Activated CD4-positive, alpha-beta memory T cell treated with anti-CD3 and anti-CD28 coated beads, Interleukin-2, amount 10 ng/mL, durations not matched to agents 7 days and 5 days (primary cell): ENCODE measurements at regions not wholly inside any gene's neighbourhood (a gene's known extent, or its start where the extent isn't known, plus 50 kb on each side); places are given as distances from the start of the nearest gene placed in this dataset.
A peak's percentile ranks its signal among the peaks of the same experiment; 100 is the strongest.

ENCODE experiments used
- CTCF ChIA-PET: fragments of 350-600 bp; sonication (Branson Sonifier 250); formaldehyde crosslinking; loops from one replicate; lab custom pipeline; 2021; ENCODE audit warnings: antibody characterized with exemption, inconsistent platforms; lab: Charles Lee
- POLR2A ChIA-PET: fragments of 350-600 bp; sonication (Branson Sonifier 250); formaldehyde crosslinking; loops from one replicate; lab custom pipeline; 2021; ENCODE audit warnings: antibody characterized with exemption; lab: Charles Lee
- DNase-seq: peaks from one replicate; pipeline ENCODE4 v3.0.0-alpha.2; 2020
- H3K27ac Mint-ChIP-seq: one replicate; pipeline ENCODE4 v1.8.0; 2021; ENCODE audit warnings: mild to moderate bottlenecking, mixed read lengths
- H3K27me3 Mint-ChIP-seq: one replicate; pipeline ENCODE4 v1.8.0; 2021; ENCODE audit warnings: mixed read lengths
- H3K36me3 Mint-ChIP-seq: one replicate; pipeline ENCODE4 v1.8.0; 2021; ENCODE audit warnings: low read depth, mixed read lengths
- H3K4me1 Mint-ChIP-seq: one replicate; pipeline ENCODE4 v1.8.0; 2021; ENCODE audit warnings: mixed read lengths
- H3K4me3 Mint-ChIP-seq: one replicate; pipeline ENCODE4 v1.8.0; 2021; ENCODE audit warnings: mild to moderate bottlenecking, mixed read lengths
- H3K9me3 Mint-ChIP-seq: one replicate; pipeline ENCODE4 v1.8.0; 2021; ENCODE audit warnings: mixed read lengths

DNA sequence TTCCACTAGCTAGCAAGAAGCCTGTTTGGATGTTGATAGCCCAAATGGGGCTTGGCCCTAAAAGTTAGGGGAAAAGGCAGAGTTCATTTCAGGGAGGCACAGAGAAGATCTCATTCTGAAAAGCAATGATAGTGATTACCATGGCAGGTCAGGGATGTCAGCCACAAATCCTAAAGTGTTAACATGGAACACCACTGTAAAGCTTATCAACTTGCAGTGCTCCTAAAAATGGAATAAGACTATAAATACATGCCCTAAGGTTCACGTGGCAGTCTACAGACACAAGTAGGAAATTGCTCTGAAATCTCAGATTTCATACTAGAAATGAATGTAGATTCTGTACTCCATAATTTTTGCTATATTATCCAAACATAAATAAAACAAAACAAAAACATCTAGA lies 280.0 kb upstream of the E2F7 start:
- H3K27ac Mint-ChIP-seq, result no peak overlapping the region
- no peak for DNase-seq
- no peaks in the 10 kb centered on the region for H3K4me1 Mint-ChIP-seq
- no peaks in the 10 kb centered on the region for H3K27me3 Mint-ChIP-seq
- ChIA-PET CTCF (no interaction called here), POLR2A (no interaction called here)
- no peaks in the 10 kb centered on the region for H3K9me3 Mint-ChIP-seq
- H3K4me3 Mint-ChIP-seq, result no peak overlapping the region
- H3K36me3 Mint-ChIP-seq, result no peaks in the 10 kb centered on the region

DNA sequence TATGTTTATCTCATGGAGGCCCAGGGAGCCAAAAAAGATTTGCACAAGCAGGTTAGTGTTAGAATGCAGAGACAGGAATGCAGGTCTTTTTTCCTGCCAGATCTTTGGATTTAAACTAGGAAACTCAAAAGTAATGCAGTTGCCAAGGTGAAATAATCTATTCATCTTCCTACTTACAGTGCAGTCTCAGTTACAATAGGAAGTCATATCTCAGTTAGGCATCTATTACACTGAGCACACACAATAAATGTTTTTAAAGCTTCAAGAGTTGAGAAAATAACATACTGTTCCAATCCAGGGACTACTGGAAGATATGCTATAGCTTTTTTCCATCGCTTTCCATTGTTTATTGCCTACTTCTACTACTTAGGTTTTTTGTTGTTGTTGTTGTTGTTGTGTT lies 279.3 kb upstream of the E2F7 start:
- Mint-ChIP-seq H3K4me1 (no peaks in the 10 kb centered on the region), H3K4me3 (no peak overlapping the region), H3K9me3 (peaks cover 1% of the 10 kb centered on the region), H3K27ac (no peak overlapping the region), H3K36me3 (no peaks in the 10 kb centered on the region), H3K27me3 (no peaks in the 10 kb centered on the region)
- ChIA-PET POLR2A (no interaction called here), CTCF (no interaction called here)
- DNase-seq, result no peak

DNA sequence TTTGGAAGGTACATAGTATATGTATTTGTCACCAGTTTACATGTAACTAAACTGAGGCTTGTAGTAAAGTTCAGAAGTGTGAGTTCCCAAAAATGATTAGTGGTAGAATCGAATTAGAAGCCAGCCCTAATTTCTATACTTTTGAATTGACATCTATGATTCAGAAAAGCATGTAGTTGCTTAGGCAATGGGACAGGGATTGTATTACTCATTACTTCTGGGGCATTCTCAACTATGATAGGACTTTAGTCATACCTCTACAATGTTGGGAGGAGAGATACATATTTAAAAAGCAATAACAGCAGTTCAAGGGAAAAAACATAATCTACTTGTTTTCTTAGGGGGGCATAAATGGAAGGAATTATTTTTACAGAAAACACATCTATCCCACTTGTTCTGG lies 277.9 kb upstream of the E2F7 start:
- H3K9me3 Mint-ChIP-seq, result peaks cover 2% of the 10 kb centered on the region

DNA sequence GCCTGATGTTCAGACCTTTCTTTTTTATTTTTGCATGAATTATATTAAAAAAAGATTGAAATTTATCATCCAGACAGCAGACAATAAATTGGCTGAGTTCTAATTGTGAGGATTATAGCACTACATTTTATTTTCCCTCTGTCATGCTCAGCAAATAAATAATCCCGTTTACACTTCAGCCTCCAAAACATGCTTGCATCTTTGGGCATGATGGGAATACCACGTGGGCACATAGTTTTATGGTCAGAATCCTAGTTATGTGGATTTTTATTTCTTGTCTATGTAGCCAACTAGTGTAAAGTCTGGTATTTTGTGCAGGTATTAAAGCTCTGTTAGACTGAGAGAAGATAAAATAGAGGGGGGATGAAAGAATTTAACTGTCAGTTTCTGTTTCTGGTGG lies 276.9 kb upstream of the E2F7 start:
- ChIA-PET CTCF (no interaction called here), POLR2A (no interaction called here)
- DNase-seq, result no peak
- no peaks in the 10 kb centered on the region for H3K27me3 Mint-ChIP-seq
- peaks cover 2% of the 10 kb centered on the region for H3K9me3 Mint-ChIP-seq
- H3K27ac Mint-ChIP-seq, result no peak overlapping the region
- no peaks in the 10 kb centered on the region for H3K36me3 Mint-ChIP-seq
- H3K4me1 Mint-ChIP-seq, result no peaks in the 10 kb centered on the region
- no peak overlapping the region for H3K4me3 Mint-ChIP-seq

More for the DNA sequence above, 277.9 kb upstream of the E2F7 start:
- H3K36me3 Mint-ChIP-seq, result no peaks in the 10 kb centered on the region
- ChIA-PET POLR2A (no interaction called here), CTCF (no interaction called here)
- no peak overlapping the region for H3K27ac Mint-ChIP-seq
- H3K27me3 Mint-ChIP-seq, result no peaks in the 10 kb centered on the region
- no peak overlapping the region for H3K4me3 Mint-ChIP-seq
- H3K4me1 Mint-ChIP-seq, result no peaks in the 10 kb centered on the region
- DNase-seq, result no peak

DNA sequence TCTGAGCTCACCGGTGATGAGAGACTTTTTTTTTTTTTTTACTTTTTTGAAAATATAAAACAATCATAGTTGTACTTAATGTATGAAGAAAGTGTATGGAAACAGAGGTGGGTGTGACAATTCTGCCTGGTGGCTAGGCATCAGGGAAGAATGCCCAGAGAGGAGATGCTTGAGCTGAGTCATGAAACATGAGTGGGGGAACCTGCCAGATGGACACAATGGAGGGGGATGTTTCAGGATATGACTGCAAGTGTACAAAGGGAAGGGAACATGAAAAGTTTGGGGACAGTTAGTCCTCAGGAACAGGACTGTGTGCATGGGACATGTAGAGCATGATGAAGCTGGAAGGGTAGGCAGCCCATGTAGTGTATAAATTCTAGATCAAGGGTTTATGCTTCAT lies 274.2 kb upstream of the E2F7 start:
- ChIA-PET CTCF (interaction anchor here (0.7 kb wide), 1 partner anchor 42 kb away, joined by 4 read pairs; no protein-coding TSS in a partner anchor), POLR2A (no interaction called here)
- Mint-ChIP-seq H3K4me1 (no peaks in the 10 kb centered on the region), H3K27me3 (no peaks in the 10 kb centered on the region), H3K27ac (no peak overlapping the region), H3K9me3 (peaks cover 2% of the 10 kb centered on the region), H3K36me3 (no peaks in the 10 kb centered on the region), H3K4me3 (no peak overlapping the region)
- DNase-seq, result no peak

DNA sequence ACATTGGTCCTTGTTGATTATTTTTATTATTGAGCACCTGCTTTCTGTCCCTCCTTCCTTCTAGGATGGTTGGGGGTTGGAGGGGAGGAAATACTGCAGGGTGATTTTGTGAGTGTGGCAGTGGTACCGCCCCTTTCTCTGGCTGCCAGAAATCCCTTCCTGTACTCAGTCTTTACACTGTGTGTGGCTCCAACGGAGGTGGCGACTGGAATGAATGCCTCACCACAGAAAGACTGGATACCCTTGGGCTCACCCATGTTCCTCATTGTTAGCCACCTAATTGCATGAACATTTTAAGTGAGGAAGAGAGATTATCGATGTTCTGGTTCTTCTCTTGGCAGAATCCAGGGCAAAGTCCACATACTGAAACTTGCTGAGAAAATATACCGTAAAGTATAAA lies 272.0 kb upstream of the E2F7 start:
- Mint-ChIP-seq H3K27ac (no peak overlapping the region), H3K27me3 (no peaks in the 10 kb centered on the region)

DNA sequence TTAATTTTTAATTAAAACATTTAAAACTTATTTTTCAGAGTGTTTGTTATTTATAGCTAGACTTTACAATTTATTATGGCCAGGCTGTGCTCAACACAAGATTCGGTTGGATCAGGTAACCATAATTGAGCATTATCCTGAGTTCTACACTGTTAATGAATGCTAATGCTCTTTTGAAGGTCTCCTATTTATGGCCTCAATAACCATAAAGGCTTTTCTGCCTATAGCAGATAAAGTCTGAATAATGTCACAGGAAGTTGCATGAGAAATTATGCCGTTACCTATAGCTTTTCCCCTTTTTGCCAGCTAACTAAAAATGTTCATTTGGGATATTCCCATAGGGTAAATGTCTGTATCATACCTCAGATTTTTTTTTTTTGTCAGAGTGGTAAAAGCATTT lies 269.4 kb upstream of the E2F7 start:
- Mint-ChIP-seq H3K27ac (no peak overlapping the region), H3K27me3 (no peaks in the 10 kb centered on the region), H3K4me1 (no peaks in the 10 kb centered on the region), H3K9me3 (peaks cover 2% of the 10 kb centered on the region), H3K36me3 (no peaks in the 10 kb centered on the region), H3K4me3 (no peak overlapping the region)
- ChIA-PET CTCF (no interaction called here), POLR2A (no interaction called here)
- DNase-seq, result no peak

More for the DNA sequence above, 272.0 kb upstream of the E2F7 start:
- no peak for DNase-seq
- CTCF ChIA-PET, result no interaction called here
- Mint-ChIP-seq H3K4me1 (no peaks in the 10 kb centered on the region), H3K9me3 (peaks cover 2% of the 10 kb centered on the region), H3K36me3 (no peaks in the 10 kb centered on the region), H3K4me3 (no peak overlapping the region)
- POLR2A ChIA-PET, result no interaction called here

DNA sequence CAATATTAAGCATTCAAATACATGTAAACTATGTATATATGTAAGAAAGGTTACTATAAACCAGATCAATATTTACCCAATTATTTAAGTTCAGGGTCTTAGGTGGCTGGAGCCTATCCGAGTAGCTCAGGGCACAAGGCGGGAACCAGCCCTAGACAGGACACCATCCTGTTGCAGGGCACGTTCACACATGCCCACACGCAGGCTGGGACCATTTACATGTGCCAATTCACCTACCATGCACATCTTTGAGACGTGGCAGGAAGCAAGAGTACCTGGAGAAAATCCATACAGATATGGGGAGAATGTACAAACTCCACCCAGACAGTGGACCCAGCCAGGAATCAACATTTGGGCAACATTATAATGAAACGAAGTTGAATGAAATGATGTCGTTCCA lies 263.0 kb upstream of the E2F7 start:
- H3K9me3 Mint-ChIP-seq, result no peaks in the 10 kb centered on the region
- H3K4me1 Mint-ChIP-seq, result peaks cover 6% of the 10 kb centered on the region
- ChIA-PET POLR2A (no interaction called here), CTCF (no interaction called here)
- no peak overlapping the region for H3K4me3 Mint-ChIP-seq
- H3K36me3 Mint-ChIP-seq, result no peaks in the 10 kb centered on the region
- H3K27me3 Mint-ChIP-seq, result peaks cover 35% of the 10 kb centered on the region
- no peak overlapping the region for H3K27ac Mint-ChIP-seq
- no peak for DNase-seq

DNA sequence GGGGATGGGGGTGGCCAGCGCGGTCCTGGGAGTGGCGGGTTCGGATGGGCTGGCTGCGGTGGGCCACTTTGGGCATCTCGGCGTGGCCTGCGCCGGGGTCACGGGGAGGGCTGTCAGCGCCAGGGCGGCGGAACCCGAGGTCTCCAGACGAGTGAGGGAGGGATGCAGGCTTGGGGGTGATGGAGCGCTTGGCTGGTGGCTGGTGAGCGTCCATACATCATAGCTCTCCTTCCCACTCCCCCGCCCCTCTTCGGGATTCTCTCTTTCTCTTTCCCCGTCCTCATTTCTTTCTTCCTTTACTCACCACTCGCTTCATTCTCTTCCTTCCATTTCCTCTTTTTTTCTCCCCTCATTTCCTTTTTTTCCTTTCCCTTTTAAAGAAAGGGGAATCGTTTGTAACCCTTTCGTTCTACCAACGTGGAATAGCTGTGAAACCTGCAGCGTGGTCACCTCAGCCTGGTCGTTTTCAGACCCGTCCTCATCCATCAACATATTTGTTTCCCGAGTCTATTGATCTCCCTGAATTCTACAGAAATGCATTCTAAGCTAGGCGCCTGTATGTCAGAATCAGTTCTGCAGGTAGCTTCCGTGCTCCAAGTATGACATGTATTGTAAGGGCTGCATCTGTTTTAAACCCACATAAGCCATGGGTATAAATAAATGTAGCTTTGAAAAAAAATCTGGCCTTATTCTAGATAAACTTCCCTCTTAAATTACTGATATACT lies 260.3 kb upstream of the E2F7 start:
- H3K27ac Mint-ChIP-seq, result no peak overlapping the region
- peaks cover 42% of the 10 kb centered on the region for H3K27me3 Mint-ChIP-seq
- peak overlapping the region; percentile 54 for H3K4me3 Mint-ChIP-seq
- ChIA-PET POLR2A (no interaction called here), CTCF (interaction anchor here (0.7 to 1.2 kb wide), 2 partner anchors 10 to 140 kb away, joined by 3 read pairs; no protein-coding TSS in a partner anchor)
- no peaks in the 10 kb centered on the region for H3K9me3 Mint-ChIP-seq
- no peak for DNase-seq
- H3K4me1 Mint-ChIP-seq, result peaks cover 6% of the 10 kb centered on the region
- no peaks in the 10 kb centered on the region for H3K36me3 Mint-ChIP-seq

DNA sequence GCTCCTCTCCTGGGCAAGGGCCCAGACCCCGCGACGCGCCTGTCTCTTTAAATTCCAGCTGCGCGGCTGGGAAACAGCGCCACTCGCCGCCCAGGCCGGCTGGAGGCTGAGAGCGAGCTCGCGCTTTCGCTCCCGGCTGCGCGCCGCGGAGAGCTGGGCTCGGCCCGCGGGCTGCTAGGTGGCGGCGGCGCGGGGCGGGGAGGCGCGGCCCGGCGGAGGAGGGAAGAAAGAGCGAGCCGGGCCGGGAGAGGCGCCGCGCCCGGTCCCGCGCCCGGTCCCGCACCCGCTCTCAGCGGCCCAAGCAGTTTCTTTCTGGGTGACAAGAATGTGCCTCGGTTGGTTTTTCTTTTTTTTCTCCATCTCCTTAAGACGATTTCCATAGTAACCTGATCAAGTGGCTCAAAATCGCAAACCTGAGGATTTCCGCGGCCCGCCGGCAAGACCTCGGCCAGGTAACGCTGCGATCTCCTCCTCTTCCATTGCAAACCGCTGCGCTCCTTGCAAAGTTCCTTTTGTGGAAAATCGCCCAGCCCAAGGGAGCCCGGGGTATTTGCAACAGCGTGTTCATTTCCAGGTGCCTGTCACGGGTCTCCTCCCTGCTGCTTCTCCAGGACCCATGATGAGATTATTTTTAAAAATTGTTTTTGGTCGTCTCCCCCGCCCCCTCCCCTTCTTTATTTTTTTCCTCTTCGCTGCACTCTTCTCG lies 259.5 kb upstream of the E2F7 start:
- Mint-ChIP-seq H3K27me3 (peaks cover 42% of the 10 kb centered on the region), H3K27ac (no peak overlapping the region), H3K36me3 (no peaks in the 10 kb centered on the region), H3K4me1 (peaks cover 6% of the 10 kb centered on the region), H3K9me3 (no peaks in the 10 kb centered on the region), H3K4me3 (peak overlapping the region; percentile 54)
- DNase-seq, result peak; percentile 37
- CTCF ChIA-PET, result interaction anchor here (1.1 to 1.2 kb wide), 2 partner anchors 9 kb away, joined by 3 to 5 read pairs; no protein-coding TSS in a partner anchor
- POLR2A ChIA-PET, result no interaction called here

DNA sequence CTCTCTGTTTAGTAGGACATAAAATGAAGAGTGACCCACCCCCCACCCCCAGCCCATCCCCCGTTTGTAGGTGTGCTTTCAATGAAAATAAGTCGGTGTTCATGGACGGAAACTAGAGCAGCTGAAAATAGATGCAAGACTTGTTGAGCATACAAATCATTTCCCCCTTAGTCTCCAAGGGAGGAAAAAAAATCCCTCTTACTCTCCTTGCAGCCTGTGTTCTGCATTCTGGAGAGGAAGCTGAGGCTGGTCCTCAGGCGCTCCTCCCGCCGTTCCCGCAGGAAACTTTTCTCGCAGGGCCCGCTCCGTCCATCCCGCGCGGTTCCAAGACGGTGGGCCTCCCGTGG lies 259.0 kb upstream of the E2F7 start:
- POLR2A ChIA-PET, result no interaction called here
- Mint-ChIP-seq H3K27ac (no peak overlapping the region), H3K36me3 (no peaks in the 10 kb centered on the region), H3K4me3 (no peak overlapping the region), H3K4me1 (peaks cover 6% of the 10 kb centered on the region), H3K9me3 (no peaks in the 10 kb centered on the region), H3K27me3 (peaks cover 42% of the 10 kb centered on the region)
- CTCF ChIA-PET, result interaction anchor here (1.1 kb wide), 1 partner anchor 8 kb away, joined by 5 read pairs; no protein-coding TSS in a partner anchor
- DNase-seq, result no peak

DNA sequence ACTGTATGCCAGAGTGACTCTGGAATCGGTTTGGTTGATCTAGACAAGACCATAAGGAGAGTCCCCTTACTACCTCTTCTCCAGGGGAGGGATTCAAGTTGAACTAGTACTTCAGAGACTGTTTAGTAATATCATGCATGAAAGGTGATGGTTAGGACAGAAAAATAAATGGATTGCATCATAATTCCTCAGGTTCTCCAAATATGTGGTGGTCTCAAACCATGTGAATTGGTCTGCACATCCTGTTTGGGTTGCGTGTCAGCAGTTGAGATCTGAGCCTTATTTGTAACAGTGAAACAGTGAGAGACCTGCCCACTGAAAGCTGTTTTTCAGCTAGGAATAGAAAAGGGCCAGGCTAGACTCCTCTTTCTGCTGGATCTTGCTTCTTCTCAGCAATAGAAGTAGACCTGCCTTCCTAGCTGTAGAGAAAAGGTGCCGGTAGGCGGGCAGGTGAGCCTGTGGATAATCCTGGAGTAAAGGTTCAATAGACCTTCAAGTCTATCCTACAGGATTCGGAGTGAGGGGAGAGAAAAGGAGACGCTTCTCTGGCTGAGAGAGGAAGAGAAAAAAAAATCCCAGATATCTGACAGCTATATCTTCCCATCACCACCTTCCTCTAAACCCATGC lies 258.5 kb upstream of the E2F7 start:
- POLR2A ChIA-PET, result no interaction called here
- Mint-ChIP-seq H3K4me1 (peaks cover 6% of the 10 kb centered on the region), H3K27me3 (peaks cover 42% of the 10 kb centered on the region), H3K27ac (no peak overlapping the region), H3K4me3 (peak overlapping the region; percentile 22), H3K9me3 (no peaks in the 10 kb centered on the region), H3K36me3 (no peaks in the 10 kb centered on the region)
- CTCF ChIA-PET, result interaction anchor here (1.1 kb wide), 1 partner anchor 8 kb away, joined by 5 read pairs; no protein-coding TSS in a partner anchor
- DNase-seq, result no peak

DNA sequence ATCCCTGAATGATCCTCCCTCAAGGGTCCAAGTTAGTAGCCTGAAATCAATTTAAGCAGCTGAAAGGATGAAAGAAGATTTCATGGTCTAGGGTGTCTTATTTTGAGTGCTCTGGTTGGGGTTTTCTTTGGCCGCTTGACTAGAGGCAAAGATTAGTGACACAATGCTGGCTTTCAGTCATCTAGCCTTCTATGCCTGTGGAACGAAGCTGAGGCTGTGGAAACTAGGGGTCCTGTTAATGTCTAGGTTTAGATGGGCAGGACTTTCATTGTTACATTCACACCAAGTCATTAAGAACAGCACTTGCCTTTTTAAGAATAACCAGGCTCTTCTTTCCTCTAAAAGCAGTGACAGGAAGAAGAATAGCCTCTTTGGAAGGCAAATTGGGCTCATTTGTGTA lies 253.8 kb upstream of the E2F7 start:
- Mint-ChIP-seq H3K27ac (no peak overlapping the region), H3K9me3 (no peaks in the 10 kb centered on the region), H3K4me1 (no peaks in the 10 kb centered on the region), H3K27me3 (peaks cover 15% of the 10 kb centered on the region), H3K4me3 (no peak overlapping the region), H3K36me3 (no peaks in the 10 kb centered on the region)
- DNase-seq, result no peak
- CTCF ChIA-PET, result no interaction called here
- POLR2A ChIA-PET, result no interaction called here
